ENCODE measurements at regions not wholly inside any gene's neighbourhood (a gene's known extent, or its start where the extent isn't known, plus 50 kb on each side); places are given as distances from the start of the nearest gene placed in this dataset.

- TF ChIP-seq, protein P1, sequence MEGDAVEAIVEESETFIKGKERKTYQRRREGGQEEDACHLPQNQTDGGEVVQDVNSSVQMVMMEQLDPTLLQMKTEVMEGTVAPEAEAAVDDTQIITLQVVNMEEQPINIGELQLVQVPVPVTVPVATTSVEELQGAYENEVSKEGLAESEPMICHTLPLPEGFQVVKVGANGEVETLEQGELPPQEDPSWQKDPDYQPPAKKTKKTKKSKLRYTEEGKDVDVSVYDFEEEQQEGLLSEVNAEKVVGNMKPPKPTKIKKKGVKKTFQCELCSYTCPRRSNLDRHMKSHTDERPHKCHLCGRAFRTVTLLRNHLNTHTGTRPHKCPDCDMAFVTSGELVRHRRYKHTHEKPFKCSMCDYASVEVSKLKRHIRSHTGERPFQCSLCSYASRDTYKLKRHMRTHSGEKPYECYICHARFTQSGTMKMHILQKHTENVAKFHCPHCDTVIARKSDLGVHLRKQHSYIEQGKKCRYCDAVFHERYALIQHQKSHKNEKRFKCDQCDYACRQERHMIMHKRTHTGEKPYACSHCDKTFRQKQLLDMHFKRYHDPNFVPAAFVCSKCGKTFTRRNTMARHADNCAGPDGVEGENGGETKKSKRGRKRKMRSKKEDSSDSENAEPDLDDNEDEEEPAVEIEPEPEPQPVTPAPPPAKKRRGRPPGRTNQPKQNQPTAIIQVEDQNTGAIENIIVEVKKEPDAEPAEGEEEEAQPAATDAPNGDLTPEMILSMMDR (IDR thresholded peaks at IDR 0.05 in 4 of 5, conservative IDR thresholded peaks at IDR 0.05 in 1 of 5) = no peak
- no peak for TF ChIP-seq POLR2A (IDR thresholded peaks at IDR 0.05)
Measured at GRCh38 chr5:123845356-123846100, 333.6 kb downstream of the CSNK1G3 start.

Measured in gastrocnemius medialis (tissue), 4 donors.